G401 (cell line): ENCODE measurements at regions not wholly inside any gene's neighbourhood (a gene's known extent, or its start where the extent isn't known, plus 50 kb on each side); places are given as distances from the start of the nearest gene placed in this dataset.
"Not testable (repeated sequence)": the region's sequence is repeated elsewhere in the genome, so short reads cannot be mapped to it uniquely, and the experiment has no call there.

Experiments
- DNase-seq: peaks from one replicate; pipeline ENCODE4 v3.0.0-alpha.2; 2015; ENCODE audit warnings: low spot score
- in situ Hi-C: cut with HindIII; loops from 2 replicates; pipeline ENCODE4 v1.10.0; 2016; ENCODE audit warnings: low sequenced_read_pairs, mixed read lengths

- DNase-seq: no peak
- in situ Hi-C loops: no loop called here
These were observed 191.2 kb upstream of the LRRTM4 start for GRCh38 chr2:77713412-77713811.

- in situ Hi-C loops: no loop called here
These were observed 197.9 kb upstream of the LRRTM4 start for GRCh38 chr2:77720115-77720514.

GRCh38 chr2:77721593-77721992 lies 199.4 kb upstream of the LRRTM4 start:
- in situ Hi-C loops: no loop called here
- DNase-seq: no peak

More at GRCh38 chr2:77720115-77720514, 197.9 kb upstream of the LRRTM4 start:
- no peak for DNase-seq

GRCh38 chr2:77725045-77725444 lies 202.9 kb upstream of the LRRTM4 start:
- in situ Hi-C loops: no loop called here
- DNase-seq: no peak

- in situ Hi-C loops, DNase-seq: not testable (repeated sequence)
These were observed 212.6 kb upstream of the LRRTM4 start for GRCh38 chr2:77734662-77735340.

GRCh38 chr2:77737236-77737635 lies 215.1 kb upstream of the LRRTM4 start:
- DNase-seq: no peak
- in situ Hi-C loops: no loop called here

- DNase-seq: no peak
- in situ Hi-C loops: no loop called here
These were observed 224.6 kb upstream of the LRRTM4 start for GRCh38 chr2:77746780-77747179.

- DNase-seq, in situ Hi-C loops: not testable (repeated sequence)
These were observed 231.7 kb upstream of the LRRTM4 start for GRCh38 chr2:77753710-77754345.

- in situ Hi-C loops: no loop called here
- no peak for DNase-seq
These were observed 245.4 kb upstream of the LRRTM4 start for GRCh38 chr2:77767388-77768076.

GRCh38 chr2:77768508-77768907 lies 246.3 kb upstream of the LRRTM4 start:
- in situ Hi-C loops: no loop called here
- no peak for DNase-seq

- in situ Hi-C loops: no loop called here
- peak; percentile 15 for DNase-seq
These were observed 256.7 kb upstream of the LRRTM4 start for GRCh38 chr2:77778917-77779316.

GRCh38 chr2:77793500-77793899 lies 271.3 kb upstream of the LRRTM4 start:
- DNase-seq, in situ Hi-C loops: not testable (repeated sequence)

GRCh38 chr2:77796397-77796796 lies 274.2 kb upstream of the LRRTM4 start:
- in situ Hi-C loops: no loop called here
- DNase-seq: no peak

- DNase-seq: no peak
- in situ Hi-C loops: no loop called here
These were observed 274.9 kb upstream of the LRRTM4 start for GRCh38 chr2:77797088-77797487.

- no peak for DNase-seq
These were observed 278.2 kb upstream of the LRRTM4 start for GRCh38 chr2:77800410-77800809.

GRCh38 chr2:77807531-77808215 lies 285.5 kb upstream of the LRRTM4 start:
- in situ Hi-C loops: no loop called here
- DNase-seq: no peak

More at GRCh38 chr2:77800410-77800809, 278.2 kb upstream of the LRRTM4 start:
- in situ Hi-C loops: no loop called here

GRCh38 chr2:77808599-77808998 lies 286.4 kb upstream of the LRRTM4 start:
- no peak for DNase-seq
- in situ Hi-C loops: no loop called here

- in situ Hi-C loops: no loop called here
- DNase-seq: no peak
These were observed 291.4 kb upstream of the LRRTM4 start for GRCh38 chr2:77813599-77813998.

- in situ Hi-C loops: no loop called here
- no peak for DNase-seq
These were observed 294.4 kb upstream of the LRRTM4 start for GRCh38 chr2:77816618-77817017.

- in situ Hi-C loops: no loop called here
- no peak for DNase-seq
These were observed 296.0 kb upstream of the LRRTM4 start for GRCh38 chr2:77818186-77818585.
